ENCODE measurements at regions not wholly inside any gene's neighbourhood (a gene's known extent, or its start where the extent isn't known, plus 50 kb on each side); places are given as distances from the start of the nearest gene placed in this dataset.

GRCh38 chr6:82641677-82642076 lies 278.1 kb downstream of the TPBG start:
- CTCF ChIA-PET = no interaction called here
- H3K9me3 ChIP-seq (ENCODE audit: control insufficient read depth, insufficient read depth, low read depth, low read length) = no peaks in the 10 kb centered on the region
- no peaks in the 10 kb centered on the region for H3K36me3 ChIP-seq (ENCODE audit: control insufficient read depth in 2 of 2, insufficient read depth in 1 of 2, low read length in 2 of 2)
- POLR2A ChIA-PET = no interaction called here
- no peak for TF ChIP-seq GLIS2 (tag by site-specific recombination; IDR thresholded peaks at IDR 0.05)
- no peak for TF ChIP-seq ZNF18 (tag by site-specific recombination; IDR thresholded peaks at IDR 0.05)
- no peak for TF ChIP-seq BCL6B (tag by site-specific recombination; IDR thresholded peaks at IDR 0.05)
- TF ChIP-seq GFI1B (tag by site-specific recombination; IDR thresholded peaks at IDR 0.05) = no peak
- no peak for TF ChIP-seq ZNF132 (tag by site-specific recombination; IDR thresholded peaks at IDR 0.05; ENCODE audit: borderline replicate concordance)
- TF ChIP-seq ZBTB49 (tag by site-specific recombination; IDR thresholded peaks at IDR 0.05; ENCODE audit: low read depth) = no peak
- TF ChIP-seq ZNF514 (tag by site-specific recombination; IDR thresholded peaks at IDR 0.05) = no peak
- TF ChIP-seq ZNF473 (tag by site-specific recombination; IDR thresholded peaks at IDR 0.05) = no peak
- peak; percentile 27; the same call in 1 of the 2 replicates for TF ChIP-seq ZIC2 (tag by site-specific recombination; IDR thresholded peaks at IDR 0.05)
- TF ChIP-seq FEZF1 (tag by site-specific recombination; IDR thresholded peaks at IDR 0.05) = peak; percentile 71; the same call in 1 of the 2 replicates
- no peak for TF ChIP-seq ZNF785 (tag by site-specific recombination; IDR thresholded peaks at IDR 0.05)
- no peak for TF ChIP-seq KLF1 (tag by site-specific recombination; IDR thresholded peaks at IDR 0.05)
- TF ChIP-seq PATZ1 (tag by site-specific recombination; IDR thresholded peaks at IDR 0.05) = no peak
- H3K4me1 ChIP-seq (ENCODE audit: control insufficient read depth, insufficient read depth, low read length) = no peaks in the 10 kb centered on the region
- no peak overlapping the region for H3K4me3 ChIP-seq (ENCODE audit: low read depth, low read length)
- H3K27ac ChIP-seq (ENCODE audit: extremely low read depth, low read depth, low read length) = no peak overlapping the region

GRCh38 chr6:82645536-82646230 lies 282.1 kb downstream of the TPBG start:
- TF ChIP-seq ZNF785 (tag by site-specific recombination; IDR thresholded peaks at IDR 0.05) (no peak), MYNN (tag by site-specific recombination; IDR thresholded peaks at IDR 0.05; ENCODE audit: borderline replicate concordance) (no peak), ZFP3 (tag by site-specific recombination; IDR thresholded peaks at IDR 0.05; ENCODE audit: low read depth) (no peak), TCF7L2 (IDR thresholded peaks at IDR 0.05; ENCODE audit: borderline replicate concordance, low read depth, low read length) (no peak), PBX3 (CRISPR knock-in tag; IDR thresholded peaks at IDR 0.05) (no peak), AEBP2 (tag by site-specific recombination; IDR thresholded peaks at IDR 0.05; ENCODE audit: borderline replicate concordance) (no peak), OVOL3 (tag by site-specific recombination; IDR thresholded peaks at IDR 0.05) (no peak), KLF17 (tag by site-specific recombination; IDR thresholded peaks at IDR 0.05) (no peak), ZNF701 (tag by site-specific recombination; IDR thresholded peaks at IDR 0.05) (no peak), ZNF214 (tag by site-specific recombination; IDR thresholded peaks at IDR 0.05; ENCODE audit: borderline replicate concordance) (no peak), IKZF3 (tag by site-specific recombination; IDR thresholded peaks at IDR 0.05) (no peak), ZNF174 (tag by site-specific recombination; IDR thresholded peaks at IDR 0.05) (no peak)
- Histone ChIP-seq H3K4me1 (ENCODE audit: control insufficient read depth, insufficient read depth, low read length) (no peaks in the 10 kb centered on the region), H3K36me3 (ENCODE audit: control insufficient read depth in 2 of 2, insufficient read depth in 1 of 2, low read length in 2 of 2) (no peaks in the 10 kb centered on the region), H3K27ac (ENCODE audit: extremely low read depth, low read depth, low read length) (no peak overlapping the region), H3K4me3 (ENCODE audit: low read depth, low read length) (no peak overlapping the region), H3K9me3 (ENCODE audit: control insufficient read depth, insufficient read depth, low read depth, low read length) (no peaks in the 10 kb centered on the region)
- ChIA-PET POLR2A (no interaction called here), CTCF (interaction anchor here (0.7 to 1.3 kb wide), 3 partner anchors 25 to 409 kb away, joined by 3 read pairs; no protein-coding TSS in a partner anchor)

Measured in HEK293 (cell line).